ENCODE measurements at regions not wholly inside any gene's neighbourhood (a gene's known extent, or its start where the extent isn't known, plus 50 kb on each side); places are given as distances from the start of the nearest gene placed in this dataset.

- TF ChIP-seq CHD7 (IDR thresholded peaks at IDR 0.05; ENCODE audit: insufficient replicate concordance, low read length) (no peak), BCL11A (IDR thresholded peaks at IDR 0.05; ENCODE audit: low read depth in 2 of 2, low read length in 2 of 2) (no peak), SIN3A (conservative IDR thresholded peaks at IDR 0.05 in 1 of 2, IDR thresholded peaks at IDR 0.05 in 1 of 2; ENCODE audit: low read depth in 1 of 2, low read length in 2 of 2) (no peak), USF2 (IDR thresholded peaks at IDR 0.05; ENCODE audit: low read length) (no peak), KDM5A (IDR thresholded peaks at IDR 0.05; ENCODE audit: low read length) (no peak), RAD21 (IDR thresholded peaks at IDR 0.05 in 1 of 2, conservative IDR thresholded peaks at IDR 0.05 in 1 of 2; ENCODE audit: low read depth in 2 of 2, low read length in 2 of 2) (peak; percentile 46 to 52; a peak in 3 of 4 replicates)
Measured at GRCh38 chr2:13884291-13884976, 748.1 kb upstream of the LRATD1 start (continued).

Data from H1 (cell line).